Suprapubic skin (tissue), 3 donors: ENCODE measurements at regions not wholly inside any gene's neighbourhood (a gene's known extent, or its start where the extent isn't known, plus 50 kb on each side); places are given as distances from the start of the nearest gene placed in this dataset.

Experiments
- CTCF ChIP-seq, 2 donors: fragments of 200-600 bp in 1 of 2; fragments of 450-650 bp in 1 of 2; sonication (generic) in 1 of 2; IDR thresholded peaks; one replicate each; pipeline ENCODE4 v1.5.1; 2016 to 2019; ENCODE audit warnings: antibody characterized with exemption in 2 of 2, mild to moderate bottlenecking in 1 of 2, moderate library complexity in 1 of 2
- POLR2A ChIP-seq, 2 donors: fragments of 450-650 bp; IDR thresholded peaks; one replicate each; pipeline ENCODE4 v1.6.1; 2017; ENCODE audit warnings: antibody characterized with exemption in 2 of 2, mild to moderate bottlenecking in 2 of 2, moderate library complexity in 2 of 2

- TF ChIP-seq CTCF (IDR thresholded peaks at IDR 0.05), result no peak
- TF ChIP-seq POLR2A (IDR thresholded peaks at IDR 0.05), result no peak
Measured at GRCh38 chr6:4632421-4632820, 143.8 kb upstream of the CDYL start.
